ENCODE measurements at regions not wholly inside any gene's neighbourhood (a gene's known extent, or its start where the extent isn't known, plus 50 kb on each side); places are given as distances from the start of the nearest gene placed in this dataset.

GRCh38 chr2:23241611-23242245 is 143.3 kb upstream of the KLHL29 start:
- TF ChIP-seq REST (IDR thresholded peaks at IDR 0.05; ENCODE audit: insufficient read depth in 1 of 2, low read depth in 2 of 2, low read length in 2 of 2) (no peak), FOXP2 (optimal IDR thresholded peaks at IDR 0.05; ENCODE audit: borderline replicate concordance, extremely low read depth, extremely low read length, insufficient read depth) (no peak), SIN3A (IDR thresholded peaks at IDR 0.05; ENCODE audit: borderline replicate concordance, insufficient read depth, low read length) (no peak), TAF1 (IDR thresholded peaks at IDR 0.05; ENCODE audit: borderline replicate concordance, insufficient read depth, low read length) (no peak), POLR2AphosphoS5 (IDR thresholded peaks at IDR 0.05; ENCODE audit: low read depth, low read length) (no peak)

DNA sequence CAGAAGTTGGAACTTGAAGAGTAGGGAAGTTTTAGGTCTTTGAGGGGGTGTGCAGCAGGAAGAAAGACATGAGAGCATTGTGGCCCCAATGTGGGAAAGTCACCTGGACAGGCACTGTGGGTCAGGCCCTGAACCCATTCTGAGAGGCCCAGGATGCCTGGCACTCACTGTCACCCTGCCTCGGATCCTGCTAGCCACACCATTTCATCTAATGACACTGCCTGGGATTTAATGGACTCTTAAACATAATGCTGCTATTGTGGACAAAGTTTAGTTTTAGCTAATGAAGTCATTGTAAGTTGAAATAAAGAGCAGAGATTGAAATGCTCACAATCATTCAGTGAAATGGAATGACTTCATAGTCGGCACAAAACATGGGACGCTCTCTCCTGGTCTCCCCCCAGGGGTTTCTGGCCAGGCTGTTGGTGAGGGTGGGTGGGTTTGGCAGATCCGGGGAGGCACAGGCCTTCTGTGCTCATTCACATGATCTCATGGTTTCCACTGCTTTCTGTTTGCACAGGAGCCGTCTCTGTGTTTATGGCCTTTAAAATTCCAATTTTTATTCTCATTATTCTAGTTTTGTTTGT is 141.8 kb upstream of the KLHL29 start:
- TF ChIP-seq SIN3A (IDR thresholded peaks at IDR 0.05; ENCODE audit: borderline replicate concordance, insufficient read depth, low read length) (no peak), FOXP2 (optimal IDR thresholded peaks at IDR 0.05; ENCODE audit: borderline replicate concordance, extremely low read depth, extremely low read length, insufficient read depth) (no peak), TAF1 (IDR thresholded peaks at IDR 0.05; ENCODE audit: borderline replicate concordance, insufficient read depth, low read length) (no peak), REST (IDR thresholded peaks at IDR 0.05; ENCODE audit: insufficient read depth in 1 of 2, low read depth in 2 of 2, low read length in 2 of 2) (no peak), POLR2AphosphoS5 (IDR thresholded peaks at IDR 0.05; ENCODE audit: low read depth, low read length) (no peak)

GRCh38 chr2:23244617-23245016 is 140.4 kb upstream of the KLHL29 start:
- TF ChIP-seq FOXP2 (optimal IDR thresholded peaks at IDR 0.05; ENCODE audit: borderline replicate concordance, extremely low read depth, extremely low read length, insufficient read depth): no peak
- TF ChIP-seq POLR2AphosphoS5 (IDR thresholded peaks at IDR 0.05; ENCODE audit: low read depth, low read length): no peak
- TF ChIP-seq SIN3A (IDR thresholded peaks at IDR 0.05; ENCODE audit: borderline replicate concordance, insufficient read depth, low read length): no peak
- no peak for TF ChIP-seq REST (IDR thresholded peaks at IDR 0.05; ENCODE audit: insufficient read depth in 1 of 2, low read depth in 2 of 2, low read length in 2 of 2)

GRCh38 chr2:23246992-23247683 is 137.8 kb upstream of the KLHL29 start:
- TF ChIP-seq FOXP2 (optimal IDR thresholded peaks at IDR 0.05; ENCODE audit: borderline replicate concordance, extremely low read depth, extremely low read length, insufficient read depth) (no peak), TAF1 (IDR thresholded peaks at IDR 0.05; ENCODE audit: borderline replicate concordance, insufficient read depth, low read length) (no peak), SIN3A (IDR thresholded peaks at IDR 0.05; ENCODE audit: borderline replicate concordance, insufficient read depth, low read length) (no peak), POLR2AphosphoS5 (IDR thresholded peaks at IDR 0.05; ENCODE audit: low read depth, low read length) (no peak), REST (IDR thresholded peaks at IDR 0.05; ENCODE audit: insufficient read depth in 1 of 2, low read depth in 2 of 2, low read length in 2 of 2) (no peak)

All from PFSK-1 (cell line).